Vagina (tissue), 2 donors: ENCODE measurements at regions not wholly inside any gene's neighbourhood (a gene's known extent, or its start where the extent isn't known, plus 50 kb on each side); places are given as distances from the start of the nearest gene placed in this dataset.

ENCODE experiments used
- DNase-seq, 2 donors: peaks; one replicate each; pipeline ENCODE4 v3.0.0-alpha.2; 2017; ENCODE audit errors: extremely low spot score in 2 of 2
- H3K27ac ChIP-seq: fragments of 200-600 bp; sonication (generic); one replicate; pipeline ENCODE4 v1.5.1; 2019
- H3K27me3 ChIP-seq: fragments of 200-600 bp; sonication (generic); one replicate; pipeline ENCODE4 v1.5.1; 2019
- H3K36me3 ChIP-seq, 2 donors: fragments of 200-600 bp; sonication (generic); one replicate each; pipeline ENCODE4 v1.5.1; 2017 to 2019
- H3K4me1 ChIP-seq: fragments of 200-600 bp; sonication (generic); one replicate; pipeline ENCODE4 v1.5.1; 2019
- H3K4me3 ChIP-seq, 2 donors: fragments of 200-600 bp; sonication (generic); 1 replicate in 1 of 2; 2 replicates in 1 of 2; pipeline ENCODE4 v1.5.1; 2016 to 2019
- H3K9me3 ChIP-seq: fragments of 200-600 bp; sonication (generic); one replicate; pipeline ENCODE4 v1.5.1; 2019
- POLR2A ChIP-seq, 2 donors: fragments of 450-650 bp; IDR thresholded peaks; one replicate each; pipeline ENCODE4 v1.6.1; 2017; ENCODE audit warnings: antibody characterized with exemption in 2 of 2, mild to moderate bottlenecking in 2 of 2, moderate library complexity in 2 of 2
- POLR2AphosphoS5 ChIP-seq, 2 donors: sonication (generic); formaldehyde crosslinking; IDR thresholded peaks; one replicate each; pipeline ENCODE4 v1.9.0; 2017; ENCODE audit warnings: antibody characterized with exemption in 2 of 2, mild to moderate bottlenecking in 2 of 2, low read depth in 1 of 2; ENCODE audit not compliant: insufficient read depth in 1 of 2
- intact Hi-C: fragments of 100-400 bp; cut with DNase I; formaldehyde crosslinking; loops from one replicate; pipeline ENCODE4 v1.15.1; 2023
- TF ChIP-seq, protein P1 (sequence below), 3 experiments: fragments of 450-650 bp in 2 of 3; fragments of 200-600 bp in 1 of 3; sonication (generic) in 1 of 3; IDR thresholded peaks; one replicate each; pipeline ENCODE4 v1.5.1; 2017 to 2019; ENCODE audit warnings: antibody characterized with exemption in 3 of 3, mild to moderate bottlenecking in 2 of 3, moderate library complexity in 2 of 3

DNA sequence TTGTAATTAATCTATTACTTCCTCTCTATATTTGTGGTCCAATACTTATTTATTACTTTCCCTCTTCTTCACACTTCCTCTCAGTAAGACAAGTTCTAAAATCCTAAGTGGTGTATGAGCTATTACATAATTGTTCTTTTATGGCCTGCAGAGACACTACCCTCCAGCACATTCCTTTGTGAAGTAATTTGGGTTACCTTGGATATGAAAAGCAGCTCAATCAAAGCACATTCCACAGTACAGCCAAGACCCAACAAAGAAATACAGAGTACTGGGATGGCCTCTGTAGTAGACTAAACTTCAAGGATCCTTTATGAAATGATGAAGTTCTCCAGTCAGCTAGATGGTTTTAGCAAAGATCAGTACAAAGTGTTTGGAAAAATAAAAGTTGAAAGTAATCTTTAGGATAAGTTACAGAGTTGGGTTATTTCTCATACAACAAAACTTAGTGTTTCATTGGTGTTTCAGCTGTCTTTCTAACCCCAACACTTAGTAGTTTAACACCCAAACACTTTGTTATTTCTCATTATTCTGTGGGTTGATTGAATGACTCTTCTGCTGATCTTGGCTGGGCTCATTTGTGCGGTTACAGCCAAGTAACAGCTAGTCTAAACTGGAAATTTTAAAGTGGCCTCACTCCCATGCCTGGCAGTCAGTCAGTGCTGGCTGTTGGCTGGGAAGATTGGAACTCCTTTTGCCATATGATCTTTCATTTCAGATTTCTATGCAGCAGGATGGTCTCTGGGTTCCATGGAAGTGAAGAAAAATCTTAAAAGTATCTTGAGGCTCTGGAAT is 161.5 kb upstream of the POU3F2 start:
- Histone ChIP-seq H3K27me3 (no peaks in the 10 kb centered on the region), H3K4me3 (no peak overlapping the region), H3K9me3 (no peaks in the 10 kb centered on the region), H3K4me1 (no peaks in the 10 kb centered on the region), H3K27ac (no peak overlapping the region), H3K36me3 (no peaks in the 10 kb centered on the region)
- intact Hi-C loops: no loop called here
- no peak for DNase-seq
- TF ChIP-seq, protein P1, sequence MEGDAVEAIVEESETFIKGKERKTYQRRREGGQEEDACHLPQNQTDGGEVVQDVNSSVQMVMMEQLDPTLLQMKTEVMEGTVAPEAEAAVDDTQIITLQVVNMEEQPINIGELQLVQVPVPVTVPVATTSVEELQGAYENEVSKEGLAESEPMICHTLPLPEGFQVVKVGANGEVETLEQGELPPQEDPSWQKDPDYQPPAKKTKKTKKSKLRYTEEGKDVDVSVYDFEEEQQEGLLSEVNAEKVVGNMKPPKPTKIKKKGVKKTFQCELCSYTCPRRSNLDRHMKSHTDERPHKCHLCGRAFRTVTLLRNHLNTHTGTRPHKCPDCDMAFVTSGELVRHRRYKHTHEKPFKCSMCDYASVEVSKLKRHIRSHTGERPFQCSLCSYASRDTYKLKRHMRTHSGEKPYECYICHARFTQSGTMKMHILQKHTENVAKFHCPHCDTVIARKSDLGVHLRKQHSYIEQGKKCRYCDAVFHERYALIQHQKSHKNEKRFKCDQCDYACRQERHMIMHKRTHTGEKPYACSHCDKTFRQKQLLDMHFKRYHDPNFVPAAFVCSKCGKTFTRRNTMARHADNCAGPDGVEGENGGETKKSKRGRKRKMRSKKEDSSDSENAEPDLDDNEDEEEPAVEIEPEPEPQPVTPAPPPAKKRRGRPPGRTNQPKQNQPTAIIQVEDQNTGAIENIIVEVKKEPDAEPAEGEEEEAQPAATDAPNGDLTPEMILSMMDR (IDR thresholded peaks at IDR 0.05): no peak
- TF ChIP-seq POLR2A (IDR thresholded peaks at IDR 0.05): no peak
- no peak for TF ChIP-seq POLR2AphosphoS5 (IDR thresholded peaks at IDR 0.05; ENCODE audit: insufficient read depth in 1 of 2, low read depth in 1 of 2)

DNA sequence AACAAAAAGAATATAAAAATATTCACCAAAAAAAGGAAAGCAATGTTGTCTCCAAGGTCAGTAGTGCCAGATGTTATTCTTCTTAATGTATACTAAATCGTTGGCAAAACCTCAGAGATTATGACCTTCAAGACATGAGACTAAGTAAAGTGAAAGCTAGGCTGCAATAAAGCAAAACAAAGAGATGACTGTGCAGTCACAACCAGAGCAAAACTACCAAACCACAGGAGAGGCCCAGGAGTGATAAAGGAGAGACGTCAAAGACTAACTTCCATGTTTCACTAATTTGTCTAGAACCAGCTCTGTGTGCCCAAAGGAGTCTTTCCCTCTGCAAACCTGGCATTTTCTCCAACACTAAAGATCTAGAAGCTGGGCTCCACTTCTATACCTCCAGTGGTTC is 155.9 kb upstream of the POU3F2 start:
- no peak overlapping the region for H3K27ac ChIP-seq

DNA sequence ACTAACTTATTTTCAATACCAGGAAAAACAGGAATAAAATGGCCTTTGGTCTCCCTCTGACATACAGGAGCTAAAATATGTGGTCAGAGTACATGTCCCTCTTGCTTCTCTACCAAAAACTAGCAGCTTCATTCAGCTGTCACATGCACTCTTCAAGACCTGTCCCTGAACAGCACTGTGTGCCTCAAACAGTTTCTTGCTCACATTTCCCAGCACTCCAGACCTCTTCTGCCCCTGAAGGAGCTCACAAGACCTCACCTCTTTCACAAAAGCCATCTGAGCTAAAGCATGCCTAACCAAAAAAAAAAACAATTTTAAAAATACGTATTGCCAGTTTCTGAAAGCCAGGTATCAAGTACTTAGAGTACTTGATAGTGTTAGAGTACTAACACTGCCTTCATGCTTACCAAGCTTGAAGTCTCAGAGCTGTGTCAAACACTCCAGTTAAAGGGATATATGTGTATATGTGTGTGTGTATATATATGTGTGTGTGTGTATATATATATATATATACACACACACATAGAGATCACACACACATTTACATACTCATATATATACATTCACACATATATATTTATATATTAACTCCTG is 148.3 kb upstream of the POU3F2 start:
- Histone ChIP-seq H3K9me3 (no peaks in the 10 kb centered on the region), H3K27ac (no peak overlapping the region), H3K4me1 (no peaks in the 10 kb centered on the region), H3K36me3 (no peaks in the 10 kb centered on the region), H3K4me3 (no peak overlapping the region), H3K27me3 (no peaks in the 10 kb centered on the region)
- intact Hi-C loops: no loop called here
- TF ChIP-seq, protein P1 (IDR thresholded peaks at IDR 0.05): no peak
- TF ChIP-seq POLR2A (IDR thresholded peaks at IDR 0.05) (no peak), POLR2AphosphoS5 (IDR thresholded peaks at IDR 0.05; ENCODE audit: insufficient read depth in 1 of 2, low read depth in 1 of 2) (no peak)
- no peak for DNase-seq

More for the DNA sequence above, 155.9 kb upstream of the POU3F2 start:
- Histone ChIP-seq H3K27me3 (no peaks in the 10 kb centered on the region), H3K9me3 (no peaks in the 10 kb centered on the region), H3K36me3 (no peaks in the 10 kb centered on the region), H3K4me1 (no peaks in the 10 kb centered on the region), H3K4me3 (no peak overlapping the region)
- intact Hi-C loops: no loop called here
- TF ChIP-seq, protein P1 (IDR thresholded peaks at IDR 0.05): no peak
- TF ChIP-seq POLR2A (IDR thresholded peaks at IDR 0.05) (no peak), POLR2AphosphoS5 (IDR thresholded peaks at IDR 0.05; ENCODE audit: insufficient read depth in 1 of 2, low read depth in 1 of 2) (no peak)
- no peak for DNase-seq

DNA sequence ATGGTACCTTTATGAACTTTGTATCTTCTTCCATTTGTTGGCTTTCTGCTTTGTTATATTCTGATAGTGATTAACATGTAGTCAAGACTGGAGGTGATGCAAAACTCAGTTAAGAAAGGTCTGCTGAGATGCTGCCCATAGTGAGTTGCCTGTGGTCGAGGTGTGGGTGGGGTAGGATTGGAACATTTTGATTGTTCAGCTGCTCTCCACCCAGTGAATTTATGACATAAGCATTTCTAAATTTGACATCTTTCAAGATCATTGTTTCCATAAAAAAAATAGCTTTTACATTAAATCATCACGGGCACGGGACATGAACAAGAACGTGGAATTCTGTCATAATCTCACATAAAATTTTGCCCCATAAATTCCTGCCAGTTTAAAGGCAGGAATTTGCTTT is 146.6 kb upstream of the POU3F2 start:
- no peaks in the 10 kb centered on the region for H3K27me3 ChIP-seq
- intact Hi-C loops: no loop called here
- TF ChIP-seq, protein P1 (IDR thresholded peaks at IDR 0.05): no peak
- TF ChIP-seq POLR2A (IDR thresholded peaks at IDR 0.05): no peak
- TF ChIP-seq POLR2AphosphoS5 (IDR thresholded peaks at IDR 0.05; ENCODE audit: insufficient read depth in 1 of 2, low read depth in 1 of 2): no peak
- no peak overlapping the region for H3K4me3 ChIP-seq
- no peak overlapping the region for H3K27ac ChIP-seq
- no peak for DNase-seq
- H3K36me3 ChIP-seq: no peaks in the 10 kb centered on the region
- H3K4me1 ChIP-seq: no peaks in the 10 kb centered on the region
- H3K9me3 ChIP-seq: no peaks in the 10 kb centered on the region
